ENCODE measurements at regions not wholly inside any gene's neighbourhood (a gene's known extent, or its start where the extent isn't known, plus 50 kb on each side); places are given as distances from the start of the nearest gene placed in this dataset.

DNA sequence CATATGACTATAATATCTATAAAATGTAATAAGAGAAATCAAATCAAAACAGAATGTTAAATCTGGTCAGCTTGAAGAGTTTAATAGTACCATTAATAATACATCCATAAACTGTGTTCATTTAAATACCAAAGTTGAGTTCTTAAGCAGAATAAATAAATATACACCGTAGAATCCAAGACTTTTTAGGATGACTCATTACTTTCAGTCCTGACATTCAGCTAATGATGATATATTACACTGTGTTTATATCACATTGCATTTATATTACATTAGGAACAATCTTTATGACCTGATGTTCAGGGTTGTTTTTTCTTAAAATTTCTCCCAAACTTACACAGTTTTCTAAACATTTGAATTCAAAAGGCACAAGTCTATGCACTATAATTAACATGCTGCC, 331.3 kb downstream of the SS18 start:
- TF ChIP-seq CTCF (IDR thresholded peaks at IDR 0.05) (no peak), POLR2A (IDR thresholded peaks at IDR 0.05) (no peak)

DNA sequence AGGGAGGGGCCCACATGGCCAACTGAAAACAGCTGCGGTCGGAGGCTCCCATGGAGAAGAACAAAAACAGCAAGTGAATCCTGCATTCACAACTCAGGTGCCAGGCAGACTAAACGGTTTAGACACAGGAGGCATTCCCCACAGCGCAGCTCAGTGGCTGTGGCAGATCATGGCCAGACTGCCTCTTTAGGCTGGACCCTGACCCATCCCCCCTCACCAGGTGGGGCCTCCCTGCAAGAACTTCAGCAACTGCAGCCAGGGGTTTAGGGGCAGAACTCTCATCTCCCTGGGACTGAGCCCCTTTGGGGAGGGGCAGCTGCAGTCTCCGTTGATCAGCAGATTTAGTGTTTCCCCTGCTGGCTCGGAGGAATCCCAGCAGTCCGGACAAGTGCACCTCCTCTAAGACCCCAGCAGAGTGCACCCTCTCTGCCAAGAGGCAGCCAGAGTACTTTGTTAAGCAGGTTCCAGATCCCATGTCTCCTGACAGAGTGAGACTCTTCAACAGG, 346.7 kb downstream of the SS18 start:
- no peak overlapping the region for H3K4me3 ChIP-seq
- no peaks in the 10 kb centered on the region for H3K9me3 ChIP-seq
- DNase-seq, result no peak
- H3K27ac ChIP-seq, result no peak overlapping the region
- TF ChIP-seq POLR2A (IDR thresholded peaks at IDR 0.05) (no peak), CTCF (IDR thresholded peaks at IDR 0.05) (no peak)
- H3K27me3 ChIP-seq, result no peaks in the 10 kb centered on the region
- no peaks in the 10 kb centered on the region for H3K36me3 ChIP-seq
- no peaks in the 10 kb centered on the region for H3K4me1 ChIP-seq
- intact Hi-C loops (cut with DNase I; ENCODE audit: low total_unique reads), result no loop called here

More for the DNA sequence above, 331.3 kb downstream of the SS18 start:
- DNase-seq, result no peak
- Histone ChIP-seq H3K27ac (no peak overlapping the region), H3K9me3 (no peaks in the 10 kb centered on the region), H3K4me3 (no peak overlapping the region), H3K27me3 (no peaks in the 10 kb centered on the region), H3K36me3 (no peaks in the 10 kb centered on the region), H3K4me1 (no peaks in the 10 kb centered on the region)
- intact Hi-C loops (cut with DNase I; ENCODE audit: low total_unique reads), result no loop called here

- DNase-seq, result no peak
- intact Hi-C loops (cut with DNase I; ENCODE audit: low total_unique reads), result no loop called here
- no peaks in the 10 kb centered on the region for H3K36me3 ChIP-seq
- no peak overlapping the region for H3K4me3 ChIP-seq
- no peaks in the 10 kb centered on the region for H3K4me1 ChIP-seq
- H3K27ac ChIP-seq, result no peak overlapping the region
- no peaks in the 10 kb centered on the region for H3K27me3 ChIP-seq
- TF ChIP-seq POLR2A (IDR thresholded peaks at IDR 0.05) (no peak), CTCF (IDR thresholded peaks at IDR 0.05) (no peak)
- H3K9me3 ChIP-seq, result no peaks in the 10 kb centered on the region
Observed at GRCh38 chr18:25739376-25739775, 351.0 kb downstream of the SS18 start.

DNA sequence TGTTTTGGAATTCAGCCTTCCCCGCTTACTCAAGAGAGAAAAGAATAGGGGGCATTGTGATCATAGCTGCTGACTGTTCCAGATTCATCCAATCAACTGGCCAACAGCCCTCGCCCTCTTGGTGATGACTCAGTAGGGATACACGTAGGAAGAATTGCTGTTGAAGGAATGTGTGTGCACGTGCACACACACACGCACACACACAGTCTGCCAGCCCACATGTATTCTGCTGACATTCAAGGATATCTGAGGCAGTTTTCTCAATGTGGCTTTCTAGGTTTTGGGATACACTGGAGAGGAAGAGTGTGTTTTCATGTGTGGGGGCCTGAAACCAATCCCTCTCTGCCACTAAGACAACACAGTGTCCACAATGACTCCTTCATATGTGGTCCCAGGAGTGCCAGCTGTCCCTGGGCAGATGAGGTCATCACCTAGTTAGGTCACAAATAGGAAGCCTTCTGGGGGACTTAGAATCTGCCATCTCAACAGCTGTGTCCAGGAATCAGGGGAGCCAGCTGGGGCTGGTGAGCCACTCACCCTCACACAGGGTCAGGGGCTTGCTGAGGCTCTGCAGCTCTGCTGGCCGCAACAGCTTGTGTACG, 352.6 kb downstream of the SS18 start:
- Histone ChIP-seq H3K27me3 (no peaks in the 10 kb centered on the region), H3K4me3 (no peak overlapping the region), H3K9me3 (no peaks in the 10 kb centered on the region), H3K36me3 (no peaks in the 10 kb centered on the region), H3K27ac (no peak overlapping the region), H3K4me1 (no peaks in the 10 kb centered on the region)
- no peak for DNase-seq
- no peak for TF ChIP-seq CTCF (IDR thresholded peaks at IDR 0.05)
- no peak for TF ChIP-seq POLR2A (IDR thresholded peaks at IDR 0.05)
- intact Hi-C loops (cut with DNase I; ENCODE audit: low total_unique reads), result no loop called here

GRCh38 chr18:25736516-25736915, 353.9 kb downstream of the SS18 start:
- intact Hi-C loops (cut with DNase I; ENCODE audit: low total_unique reads), result no loop called here
- H3K27ac ChIP-seq, result no peak overlapping the region
- no peaks in the 10 kb centered on the region for H3K4me1 ChIP-seq
- H3K4me3 ChIP-seq, result no peak overlapping the region
- no peaks in the 10 kb centered on the region for H3K36me3 ChIP-seq
- DNase-seq, result no peak
- H3K9me3 ChIP-seq, result no peaks in the 10 kb centered on the region
- TF ChIP-seq POLR2A (IDR thresholded peaks at IDR 0.05) (no peak), CTCF (IDR thresholded peaks at IDR 0.05) (no peak)
- no peaks in the 10 kb centered on the region for H3K27me3 ChIP-seq

All from uterus (tissue), 3 donors.